Neural progenitor cell (in vitro differentiated cells): ENCODE measurements at regions not wholly inside any gene's neighbourhood (a gene's known extent, or its start where the extent isn't known, plus 50 kb on each side); places are given as distances from the start of the nearest gene placed in this dataset.

Source experiments
- DNase-seq: peaks from one replicate; pipeline ENCODE4 v3.0.0-alpha.2; 2016; ENCODE audit warnings: low spot score
- H2AFZ ChIP-seq: fragments of 200-600 bp; sonication (generic); replicated peaks from 2 replicates; pipeline ENCODE4 v1.6.1; 2016; ENCODE audit warnings: antibody characterized with exemption
- H3F3A ChIP-seq: fragments of 200-600 bp; sonication (generic); 2 replicates; pipeline ENCODE4 v1.6.1; 2016; ENCODE audit warnings: antibody characterized with exemption, low read depth
- H3K27ac ChIP-seq: fragments of 200-600 bp; sonication (generic); 2 replicates; pipeline ENCODE4 v1.5.1; 2016; ENCODE audit warnings: mild to moderate bottlenecking
- H3K27me3 ChIP-seq: fragments of 200-600 bp; sonication (generic); 2 replicates; pipeline ENCODE4 v1.6.1; 2016; ENCODE audit warnings: mild to moderate bottlenecking, moderate library complexity
- H3K36me3 ChIP-seq: fragments of 200-600 bp; sonication (generic); 2 replicates; pipeline ENCODE4 v1.5.1; 2016
- H3K4me1 ChIP-seq: fragments of 200-600 bp; sonication (generic); 2 replicates; pipeline ENCODE4 v1.6.1; 2016; ENCODE audit warnings: mixed run types
- H3K4me2 ChIP-seq: fragments of 200-600 bp; sonication (generic); 2 replicates; pipeline ENCODE4 v1.6.1; 2016
- H3K4me3 ChIP-seq: fragments of 200-600 bp; sonication (generic); 2 replicates; pipeline ENCODE4 v1.5.1; 2016
- H3K79me2 ChIP-seq: fragments of 200-600 bp; sonication (generic); 2 replicates; pipeline ENCODE4 v1.6.1; 2016; ENCODE audit warnings: low read depth
- H3K9ac ChIP-seq: fragments of 200-600 bp; sonication (generic); 2 replicates; pipeline ENCODE4 v1.6.1; 2016
- H3K9me3 ChIP-seq: fragments of 200-600 bp; sonication (generic); 2 replicates; pipeline ENCODE4 v1.5.1; 2016; ENCODE audit warnings: low read depth
- H4K20me1 ChIP-seq: fragments of 200-600 bp; sonication (generic); 2 replicates; pipeline ENCODE4 v1.6.1; 2016; ENCODE audit warnings: low read depth
- H3K27ac Mint-ChIP-seq: 3 replicates; pipeline ENCODE4 v1.8.0; 2021; ENCODE audit warnings: mixed read lengths
- H3K27me3 Mint-ChIP-seq: 2 replicates; pipeline ENCODE4 v1.8.0; 2022; ENCODE audit warnings: low read depth, mild to moderate bottlenecking, inconsistent platforms, moderate library complexity, mixed read lengths; ENCODE audit not compliant: insufficient read depth
- H3K36me3 Mint-ChIP-seq: 3 replicates; pipeline ENCODE4 v1.8.0; 2021; ENCODE audit warnings: mixed read lengths
- H3K4me1 Mint-ChIP-seq: 3 replicates; pipeline ENCODE4 v1.8.0; 2021; ENCODE audit warnings: mixed read lengths
- H3K4me3 Mint-ChIP-seq: 3 replicates; pipeline ENCODE4 v1.8.0; 2021; ENCODE audit warnings: mild to moderate bottlenecking, moderate library complexity, mixed read lengths
- H3K9me3 Mint-ChIP-seq: 3 replicates; pipeline ENCODE4 v1.8.0; 2020; ENCODE audit warnings: mixed read lengths
- EZH2 ChIP-seq: fragments of 200-600 bp; sonication (generic); IDR thresholded peaks from 2 replicates; pipeline ENCODE4 v1.6.1; 2017; ENCODE audit warnings: antibody characterized with exemption, mild to moderate bottlenecking, moderate library complexity
- EZH2phosphoT487 ChIP-seq: fragments of 200-600 bp; sonication (generic); IDR thresholded peaks from 2 replicates; pipeline ENCODE4 v1.6.1; 2017; ENCODE audit warnings: antibody characterized with exemption
- TF ChIP-seq, protein P1 (sequence below): fragments of 200-600 bp; sonication (generic); IDR thresholded peaks from 2 replicates; pipeline ENCODE4 v1.5.1; 2017; ENCODE audit warnings: antibody characterized with exemption, mild to moderate bottlenecking

GRCh38 chr19:30102239-30102638 lies 160.2 kb downstream of the URI1 start:
- Mint-ChIP-seq H3K9me3 (peaks cover 5% of the 10 kb centered on the region), H3K27me3 (peaks cover 13% of the 10 kb centered on the region), H3K4me1 (no peaks in the 10 kb centered on the region), H3K27ac (no peak overlapping the region), H3K36me3 (no peaks in the 10 kb centered on the region), H3K4me3 (no peak overlapping the region)
- no peaks in the 10 kb centered on the region for H3K9me3 ChIP-seq
- TF ChIP-seq, protein P1, sequence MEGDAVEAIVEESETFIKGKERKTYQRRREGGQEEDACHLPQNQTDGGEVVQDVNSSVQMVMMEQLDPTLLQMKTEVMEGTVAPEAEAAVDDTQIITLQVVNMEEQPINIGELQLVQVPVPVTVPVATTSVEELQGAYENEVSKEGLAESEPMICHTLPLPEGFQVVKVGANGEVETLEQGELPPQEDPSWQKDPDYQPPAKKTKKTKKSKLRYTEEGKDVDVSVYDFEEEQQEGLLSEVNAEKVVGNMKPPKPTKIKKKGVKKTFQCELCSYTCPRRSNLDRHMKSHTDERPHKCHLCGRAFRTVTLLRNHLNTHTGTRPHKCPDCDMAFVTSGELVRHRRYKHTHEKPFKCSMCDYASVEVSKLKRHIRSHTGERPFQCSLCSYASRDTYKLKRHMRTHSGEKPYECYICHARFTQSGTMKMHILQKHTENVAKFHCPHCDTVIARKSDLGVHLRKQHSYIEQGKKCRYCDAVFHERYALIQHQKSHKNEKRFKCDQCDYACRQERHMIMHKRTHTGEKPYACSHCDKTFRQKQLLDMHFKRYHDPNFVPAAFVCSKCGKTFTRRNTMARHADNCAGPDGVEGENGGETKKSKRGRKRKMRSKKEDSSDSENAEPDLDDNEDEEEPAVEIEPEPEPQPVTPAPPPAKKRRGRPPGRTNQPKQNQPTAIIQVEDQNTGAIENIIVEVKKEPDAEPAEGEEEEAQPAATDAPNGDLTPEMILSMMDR, result no peak
- no peak for TF ChIP-seq EZH2phosphoT487
- TF ChIP-seq EZH2, result no peak
- H3K79me2 ChIP-seq, result no peaks in the 10 kb centered on the region
- DNase-seq, result no peak
- H3K9ac ChIP-seq, result no peak overlapping the region
- no peaks in the 10 kb centered on the region for H3K27me3 ChIP-seq
- H3F3A ChIP-seq, result no peaks in the 10 kb centered on the region
- no peak overlapping the region for H3K27ac ChIP-seq
- no peak overlapping the region for H3K4me3 ChIP-seq
- H3K36me3 ChIP-seq, result no peaks in the 10 kb centered on the region
- H3K4me2 ChIP-seq, result no peak overlapping the region
- no peak overlapping the region for H2AFZ ChIP-seq
- no peaks in the 10 kb centered on the region for H3K4me1 ChIP-seq
- H4K20me1 ChIP-seq, result no peaks in the 10 kb centered on the region

DNA sequence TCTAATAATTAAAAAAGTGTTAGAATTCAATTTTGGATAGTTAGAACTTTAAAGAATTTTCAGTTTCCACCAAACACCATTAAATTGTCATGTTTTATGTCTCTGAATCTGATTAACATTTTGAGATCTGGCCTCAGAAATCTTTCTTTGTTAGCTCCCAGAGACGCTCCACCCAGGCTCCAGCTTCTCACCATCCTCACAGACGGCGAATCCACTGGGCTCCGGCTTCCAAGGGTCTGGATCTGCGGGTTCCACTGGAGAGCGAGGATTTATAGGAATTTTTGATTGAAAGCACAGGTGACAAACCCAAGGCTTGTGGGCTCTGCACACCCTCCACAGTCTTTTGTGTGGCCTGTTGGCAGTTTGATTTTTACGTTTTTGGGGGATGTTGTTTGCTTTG lies 160.6 kb downstream of the URI1 start:
- H3K27me3 ChIP-seq, result no peaks in the 10 kb centered on the region
- H3K4me1 Mint-ChIP-seq, result peaks cover 2% of the 10 kb centered on the region

DNA sequence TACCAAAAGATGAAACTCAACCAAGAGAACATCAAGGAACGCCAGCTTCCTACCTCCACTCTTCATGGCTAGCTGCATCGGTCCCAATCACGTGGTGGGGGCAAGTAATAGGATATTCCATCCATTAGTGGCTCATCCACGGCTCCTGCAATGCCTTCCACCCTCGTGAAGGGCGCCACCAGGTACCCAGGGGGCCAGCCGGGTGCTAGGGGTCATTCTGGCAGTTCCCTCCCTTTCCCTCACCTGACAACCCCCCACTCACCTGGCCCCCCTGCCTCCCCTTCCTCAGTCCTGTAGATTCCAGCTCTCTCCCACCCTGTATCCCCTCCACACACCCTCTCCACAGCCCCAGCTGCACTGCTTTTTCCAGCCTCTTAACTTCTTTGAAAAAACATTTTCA lies 161.9 kb downstream of the URI1 start:
- no peaks in the 10 kb centered on the region for H3K79me2 ChIP-seq
- H3K4me3 Mint-ChIP-seq, result no peak overlapping the region
- H3K9me3 ChIP-seq, result no peaks in the 10 kb centered on the region
- no peak for DNase-seq
- H3K4me1 Mint-ChIP-seq, result peaks cover 5% of the 10 kb centered on the region
- no peak overlapping the region for H2AFZ ChIP-seq
- no peaks in the 10 kb centered on the region for H3F3A ChIP-seq
- H3K27ac ChIP-seq, result no peak overlapping the region
- H3K36me3 ChIP-seq, result no peaks in the 10 kb centered on the region
- H3K9me3 Mint-ChIP-seq, result peaks cover 5% of the 10 kb centered on the region
- no peak overlapping the region for H3K4me2 ChIP-seq
- no peaks in the 10 kb centered on the region for H3K27me3 ChIP-seq
- no peaks in the 10 kb centered on the region for H3K4me1 ChIP-seq
- no peak overlapping the region for H3K27ac Mint-ChIP-seq
- H3K4me3 ChIP-seq, result no peak overlapping the region
- peaks cover 11% of the 10 kb centered on the region for H3K27me3 Mint-ChIP-seq
- no peak for TF ChIP-seq EZH2phosphoT487
- no peak overlapping the region for H3K9ac ChIP-seq
- no peaks in the 10 kb centered on the region for H4K20me1 ChIP-seq
- no peaks in the 10 kb centered on the region for H3K36me3 Mint-ChIP-seq

More for the DNA sequence above, 160.6 kb downstream of the URI1 start:
- TF ChIP-seq EZH2phosphoT487 (no peak), EZH2 (no peak)
- TF ChIP-seq, protein P1, result no peak
- Mint-ChIP-seq H3K36me3 (no peaks in the 10 kb centered on the region), H3K4me3 (no peak overlapping the region), H3K27ac (no peak overlapping the region), H3K27me3 (peaks cover 13% of the 10 kb centered on the region), H3K9me3 (peaks cover 5% of the 10 kb centered on the region)
- Histone ChIP-seq H3K79me2 (no peaks in the 10 kb centered on the region), H3K4me1 (no peaks in the 10 kb centered on the region), H3K36me3 (no peaks in the 10 kb centered on the region), H2AFZ (no peak overlapping the region), H3K27ac (no peak overlapping the region), H3K4me3 (no peak overlapping the region), H4K20me1 (no peaks in the 10 kb centered on the region), H3K9me3 (no peaks in the 10 kb centered on the region), H3F3A (no peaks in the 10 kb centered on the region), H3K4me2 (no peak overlapping the region), H3K9ac (no peak overlapping the region)
- DNase-seq, result no peak

- H4K20me1 ChIP-seq, result no peaks in the 10 kb centered on the region
- Mint-ChIP-seq H3K27me3 (peaks cover 10% of the 10 kb centered on the region), H3K9me3 (peaks cover 5% of the 10 kb centered on the region), H3K4me3 (no peak overlapping the region), H3K4me1 (peaks cover 8% of the 10 kb centered on the region), H3K27ac (no peak overlapping the region), H3K36me3 (no peaks in the 10 kb centered on the region)
- H2AFZ ChIP-seq, result no peak overlapping the region
- no peaks in the 10 kb centered on the region for H3F3A ChIP-seq
- H3K9ac ChIP-seq, result no peak overlapping the region
- no peak overlapping the region for H3K27ac ChIP-seq
- no peaks in the 10 kb centered on the region for H3K79me2 ChIP-seq
- TF ChIP-seq EZH2phosphoT487 (no peak), EZH2 (no peak)
- TF ChIP-seq, protein P1, result no peak
- H3K27me3 ChIP-seq, result no peaks in the 10 kb centered on the region
- DNase-seq, result no peak
- H3K36me3 ChIP-seq, result no peaks in the 10 kb centered on the region
- H3K9me3 ChIP-seq, result no peaks in the 10 kb centered on the region
- no peak overlapping the region for H3K4me2 ChIP-seq
- no peak overlapping the region for H3K4me3 ChIP-seq
- no peaks in the 10 kb centered on the region for H3K4me1 ChIP-seq
Observed at GRCh38 chr19:30105316-30105715, 163.3 kb downstream of the URI1 start.
